ENCODE measurements at regions not wholly inside any gene's neighbourhood (a gene's known extent, or its start where the extent isn't known, plus 50 kb on each side); places are given as distances from the start of the nearest gene placed in this dataset.

GRCh38 chr2:38141501-38141900, 65.5 kb upstream of the CYP1B1 start:
- no peaks in the 10 kb centered on the region for H3K79me2 ChIP-seq (ENCODE audit: control insufficient read depth, insufficient read depth, low read length)
- DNase-seq (ENCODE audit: extremely low read depth in 1 of 4, low spot score in 3 of 4): no peak
- CTCF ChIA-PET (ENCODE audit: low intra/inter-chr PET ratio): no interaction called here
- no peak overlapping the region for H3K4me2 ChIP-seq (ENCODE audit: insufficient read depth, low read length)
- WGBS (ENCODE audit: insufficient coverage, low coverage, missing lambda C conversion rate): 7% methylated on average over 4 of the region's 4 CpGs
- no TSS peak for BruUV-seq (replicated peaks)
- POLR2A ChIA-PET: no interaction called here
- H3K27ac ChIP-seq (ENCODE audit: extremely low read depth, low read depth, low read length): no peak overlapping the region
- H3K4me1 ChIP-seq (replicated peaks in 1 of 2; ENCODE audit: control insufficient read depth in 2 of 2, insufficient read depth in 2 of 2, low read length in 2 of 2): peaks cover 6 to 12% of the 10 kb centered on the region in 2 experiments; a peak in 3 of 5 replicates
- H3K36me3 ChIP-seq (ENCODE audit: control insufficient read depth, insufficient read depth, low read length): no peaks in the 10 kb centered on the region
- no peak overlapping the region for H3K4me3 ChIP-seq
- in situ Hi-C loops (cut with MboI) (no loop called here), intact Hi-C loops (cut with micrococcal nuclease) (no loop called here)
- H3K9ac ChIP-seq (ENCODE audit: insufficient read depth in 1 of 2, low read depth in 2 of 2, low read length in 2 of 2): no peak overlapping the region
- no peak for FAIRE-seq
- H2AFZ ChIP-seq (ENCODE audit: low read depth, low read length): peak overlapping the region; percentile 48; the same call in 1 of the 2 replicates
- no peaks in the 10 kb centered on the region for H4K20me1 ChIP-seq (replicated peaks; ENCODE audit: control insufficient read depth, insufficient read depth, low read length)
- no peaks in the 10 kb centered on the region for H3K27me3 ChIP-seq (ENCODE audit: control insufficient read depth in 2 of 2, insufficient read depth in 2 of 2, low read length in 2 of 2)
- TF ChIP-seq C11orf30 (IDR thresholded peaks at IDR 0.05; ENCODE audit: low read depth) (0 out of 2 replicates have a peak, but pooled peaks have one; percentile 5), HMGN3 (IDR thresholded peaks at IDR 0.05; ENCODE audit: borderline replicate concordance, extremely low read depth, insufficient read length, low read depth, low read length) (no peak)
- no peaks in the 10 kb centered on the region for H3K9me1 ChIP-seq (ENCODE audit: control insufficient read depth, insufficient read depth, low read length)
- H3K9me3 ChIP-seq (replicated peaks; ENCODE audit: control insufficient read depth, insufficient read depth, low read depth, low read length): no peaks in the 10 kb centered on the region
- no peak for ATAC-seq

- no peak for DNase-seq (ENCODE audit: extremely low read depth in 1 of 4, low spot score in 3 of 4)
- CTCF ChIA-PET (ENCODE audit: low intra/inter-chr PET ratio): no interaction called here
- BruUV-seq (replicated peaks): no TSS peak
- Histone ChIP-seq H3K27me3 (ENCODE audit: control insufficient read depth in 2 of 2, insufficient read depth in 2 of 2, low read length in 2 of 2) (no peaks in the 10 kb centered on the region), H3K36me3 (ENCODE audit: control insufficient read depth, insufficient read depth, low read length) (no peaks in the 10 kb centered on the region), H3K4me3 (no peak overlapping the region), H3K4me1 (replicated peaks in 1 of 2; ENCODE audit: control insufficient read depth in 2 of 2, insufficient read depth in 2 of 2, low read length in 2 of 2) (peaks cover 5 to 7% of the 10 kb centered on the region in 2 experiments; a peak in 3 of 5 replicates), H3K4me2 (ENCODE audit: insufficient read depth, low read length) (no peak overlapping the region; the same call in 1 of the 2 replicates), H2AFZ (ENCODE audit: low read depth, low read length) (peak overlapping the region; percentile 72; the same call in 1 of the 2 replicates), H3K27ac (ENCODE audit: extremely low read depth, low read depth, low read length) (no peak overlapping the region), H3K79me2 (ENCODE audit: control insufficient read depth, insufficient read depth, low read length) (no peaks in the 10 kb centered on the region), H4K20me1 (replicated peaks; ENCODE audit: control insufficient read depth, insufficient read depth, low read length) (no peaks in the 10 kb centered on the region), H3K9me3 (replicated peaks; ENCODE audit: control insufficient read depth, insufficient read depth, low read depth, low read length) (no peaks in the 10 kb centered on the region), H3K9ac (ENCODE audit: insufficient read depth in 1 of 2, low read depth in 2 of 2, low read length in 2 of 2) (no peak overlapping the region), H3K9me1 (ENCODE audit: control insufficient read depth, insufficient read depth, low read length) (no peaks in the 10 kb centered on the region)
- ATAC-seq: no peak
- 25% methylated on average over 6 of the region's 6 CpGs for WGBS (ENCODE audit: insufficient coverage, low coverage, missing lambda C conversion rate)
- POLR2A ChIA-PET: interaction anchor here (0.8 kb wide), 1 partner anchor 10 kb away, joined by 3 read pairs; no protein-coding TSS in a partner anchor
- FAIRE-seq: no peak
- in situ Hi-C loops (cut with MboI): no loop called here
- intact Hi-C loops (cut with micrococcal nuclease): no loop called here
- TF ChIP-seq TRIM25 (IDR thresholded peaks at IDR 0.05; ENCODE audit: borderline replicate concordance) (no peak), TAF1 (IDR thresholded peaks at IDR 0.05; ENCODE audit: control insufficient read depth, extremely low read depth, insufficient read depth, low read length, severe bottlenecking) (no peak), KAT8 (IDR thresholded peaks at IDR 0.05; ENCODE audit: low read depth) (no peak), MYBL2 (IDR thresholded peaks at IDR 0.05; ENCODE audit: low read depth) (no peak), MYBL2 (CRISPR knock-in tag; IDR thresholded peaks at IDR 0.05; ENCODE audit: borderline replicate concordance) (no peak), SIRT6 (IDR thresholded peaks at IDR 0.05; ENCODE audit: low read depth, low read length) (no peak), HMG20A (CRISPR knock-in tag; conservative IDR thresholded peaks at IDR 0.05) (no peak), PREB (CRISPR knock-in tag; IDR thresholded peaks at IDR 0.05) (no peak), POU5F1 (IDR thresholded peaks at IDR 0.05; ENCODE audit: borderline replicate concordance, low read depth, low read length, partially characterized antibody) (no peak), PHB (CRISPR knock-in tag; IDR thresholded peaks at IDR 0.05) (no peak), ZNF785 (CRISPR knock-in tag; IDR thresholded peaks at IDR 0.05) (no peak), BHLHE40 (IDR thresholded peaks at IDR 0.05; ENCODE audit: low read length) (no peak), ZC3H8 (IDR thresholded peaks at IDR 0.05) (no peak), TAL1 (IDR thresholded peaks at IDR 0.05) (no peak)
Observed at GRCh38 chr2:38138996-38139395, 63.0 kb upstream of the CYP1B1 start.

All from K562 (cell line).